KMS-11 (cell line): ENCODE measurements at regions not wholly inside any gene's neighbourhood (a gene's known extent, or its start where the extent isn't known, plus 50 kb on each side); places are given as distances from the start of the nearest gene placed in this dataset.
"Not testable (repeated sequence)": the region's sequence is repeated elsewhere in the genome, so short reads cannot be mapped to it uniquely, and the experiment has no call there.

ENCODE experiments used
- H2AFZ ChIP-seq: fragments of 200-600 bp; sonication (generic); 2 replicates; pipeline ENCODE4 v1.6.1; 2016; ENCODE audit warnings: antibody characterized with exemption, mixed run types, low read depth
- H3K27ac ChIP-seq: fragments of 200-600 bp; sonication (generic); 2 replicates; pipeline ENCODE4 v1.6.1; 2016; ENCODE audit warnings: mild to moderate bottlenecking, mixed run types
- H3K27me3 ChIP-seq: fragments of 200-600 bp; sonication (generic); 2 replicates; pipeline ENCODE4 v1.6.1; 2017; ENCODE audit warnings: mild to moderate bottlenecking, low read depth, mixed run types, moderate library complexity; ENCODE audit not compliant: insufficient read depth
- H3K36me3 ChIP-seq: fragments of 200-600 bp; sonication (generic); 2 replicates; pipeline ENCODE4 v1.6.1; 2017; ENCODE audit warnings: mild to moderate bottlenecking, mixed run types; ENCODE audit not compliant: insufficient read depth
- H3K4me1 ChIP-seq: fragments of 200-600 bp; sonication (generic); 2 replicates; pipeline ENCODE4 v1.6.1; 2016; ENCODE audit warnings: mild to moderate bottlenecking, low read depth, mixed run types; ENCODE audit not compliant: poor library complexity, severe bottlenecking
- H3K4me2 ChIP-seq: fragments of 200-600 bp; sonication (generic); 2 replicates; pipeline ENCODE4 v1.7.0; 2016; ENCODE audit warnings: mild to moderate bottlenecking, mixed run types
- H3K4me3 ChIP-seq: fragments of 200-600 bp; sonication (generic); IDR thresholded peaks from 2 replicates; pipeline ENCODE4 v1.6.1; 2017; ENCODE audit warnings: low read depth, low read length, mixed read lengths; ENCODE audit not compliant: insufficient read depth
- H3K79me2 ChIP-seq: fragments of 200-600 bp; sonication (generic); 2 replicates; pipeline ENCODE4 v1.6.1; 2016; ENCODE audit warnings: low read depth, mixed run types; ENCODE audit not compliant: insufficient read depth
- H3K9ac ChIP-seq: fragments of 200-600 bp; sonication (generic); 2 replicates; pipeline ENCODE4 v1.6.1; 2016; ENCODE audit warnings: mild to moderate bottlenecking, mixed run types
- H4K20me1 ChIP-seq: fragments of 200-600 bp; sonication (generic); 2 replicates; pipeline ENCODE4 v1.6.1; 2016; ENCODE audit warnings: mild to moderate bottlenecking, mixed run types; ENCODE audit not compliant: insufficient read depth
- TF ChIP-seq, protein P1 (sequence below): fragments of 200-600 bp; sonication (generic); conservative IDR thresholded peaks from 2 replicates; pipeline ENCODE4 v1.6.1; 2017; ENCODE audit warnings: low read depth, mild to moderate bottlenecking, antibody characterized with exemption, low read length, moderate library complexity, mixed read lengths

DNA sequence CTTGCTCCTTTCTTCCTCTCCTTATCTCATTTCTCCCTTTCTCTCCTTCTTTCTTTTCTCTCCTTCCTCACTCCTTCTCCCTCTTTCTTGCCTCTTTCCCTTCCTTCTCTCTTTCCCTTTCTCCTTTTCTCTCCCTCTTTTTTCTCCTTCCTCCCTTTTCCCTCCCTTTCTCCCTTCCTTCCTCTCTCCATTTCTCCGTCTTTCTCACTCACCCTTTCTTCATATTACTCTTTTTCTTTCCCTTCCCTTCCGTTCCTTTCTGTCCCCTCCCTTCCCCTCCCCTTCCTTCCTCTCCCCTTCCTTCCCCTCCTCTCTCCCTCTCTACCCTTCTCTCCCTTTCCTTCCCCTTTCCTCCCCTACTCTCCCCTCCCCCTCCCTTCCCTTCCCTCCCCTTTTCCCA, 240.8 kb downstream of the HS3ST3B1 start:
- Histone ChIP-seq H2AFZ (no peak overlapping the region), H3K36me3 (no peaks in the 10 kb centered on the region), H3K9ac (no peak overlapping the region), H3K4me3 (no peak overlapping the region), H4K20me1 (no peaks in the 10 kb centered on the region), H3K79me2 (no peaks in the 10 kb centered on the region), H3K4me1 (no peaks in the 10 kb centered on the region), H3K27ac (no peak overlapping the region), H3K4me2 (no peak overlapping the region), H3K27me3 (no peaks in the 10 kb centered on the region)
- TF ChIP-seq, protein P1, sequence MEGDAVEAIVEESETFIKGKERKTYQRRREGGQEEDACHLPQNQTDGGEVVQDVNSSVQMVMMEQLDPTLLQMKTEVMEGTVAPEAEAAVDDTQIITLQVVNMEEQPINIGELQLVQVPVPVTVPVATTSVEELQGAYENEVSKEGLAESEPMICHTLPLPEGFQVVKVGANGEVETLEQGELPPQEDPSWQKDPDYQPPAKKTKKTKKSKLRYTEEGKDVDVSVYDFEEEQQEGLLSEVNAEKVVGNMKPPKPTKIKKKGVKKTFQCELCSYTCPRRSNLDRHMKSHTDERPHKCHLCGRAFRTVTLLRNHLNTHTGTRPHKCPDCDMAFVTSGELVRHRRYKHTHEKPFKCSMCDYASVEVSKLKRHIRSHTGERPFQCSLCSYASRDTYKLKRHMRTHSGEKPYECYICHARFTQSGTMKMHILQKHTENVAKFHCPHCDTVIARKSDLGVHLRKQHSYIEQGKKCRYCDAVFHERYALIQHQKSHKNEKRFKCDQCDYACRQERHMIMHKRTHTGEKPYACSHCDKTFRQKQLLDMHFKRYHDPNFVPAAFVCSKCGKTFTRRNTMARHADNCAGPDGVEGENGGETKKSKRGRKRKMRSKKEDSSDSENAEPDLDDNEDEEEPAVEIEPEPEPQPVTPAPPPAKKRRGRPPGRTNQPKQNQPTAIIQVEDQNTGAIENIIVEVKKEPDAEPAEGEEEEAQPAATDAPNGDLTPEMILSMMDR: no peak

DNA sequence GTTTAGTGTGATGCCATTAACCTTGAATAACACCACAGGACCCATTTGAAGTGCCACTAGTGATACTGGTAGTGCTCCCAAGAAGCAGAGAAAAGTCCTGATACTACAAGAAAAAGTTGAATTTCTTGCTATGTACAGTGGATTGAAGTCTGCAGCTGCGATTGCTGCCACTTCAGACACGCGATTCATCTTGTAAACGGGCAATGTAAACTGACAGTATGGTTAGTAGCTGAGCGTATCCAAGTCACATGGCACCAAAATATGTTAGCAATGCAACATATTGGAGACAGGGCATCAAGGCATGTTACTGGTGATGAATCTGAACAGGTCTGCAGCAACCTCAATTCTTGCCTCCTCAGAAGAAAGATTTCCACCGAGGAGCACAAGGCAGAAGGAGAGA, 238.9 kb downstream of the HS3ST3B1 start:
- H3K36me3 ChIP-seq: no peaks in the 10 kb centered on the region
- TF ChIP-seq, protein P1: no peak
- H4K20me1 ChIP-seq: no peaks in the 10 kb centered on the region
- no peak overlapping the region for H2AFZ ChIP-seq
- no peaks in the 10 kb centered on the region for H3K79me2 ChIP-seq
- no peak overlapping the region for H3K9ac ChIP-seq
- no peak overlapping the region for H3K4me3 ChIP-seq
- no peaks in the 10 kb centered on the region for H3K4me1 ChIP-seq
- no peaks in the 10 kb centered on the region for H3K27me3 ChIP-seq
- no peak overlapping the region for H3K27ac ChIP-seq
- H3K4me2 ChIP-seq: no peak overlapping the region

DNA sequence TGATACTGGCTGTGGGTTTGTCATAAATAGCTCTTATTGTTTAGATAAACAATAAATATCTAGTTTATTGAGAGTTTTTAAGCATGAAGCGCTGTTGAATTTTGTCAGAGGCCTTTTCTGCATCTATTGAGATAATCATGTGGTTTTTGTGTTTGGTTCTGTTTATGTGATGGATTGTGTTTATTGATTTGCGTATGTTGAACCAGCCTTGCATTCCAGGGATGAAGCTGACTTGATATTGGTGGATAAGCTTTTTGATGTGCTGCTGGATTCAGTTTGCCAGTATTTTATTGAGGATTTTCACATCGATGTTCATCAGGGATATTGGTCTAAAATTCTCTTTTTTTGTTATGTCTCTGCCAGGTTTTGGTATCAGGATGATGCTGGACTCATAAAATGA, 231.4 kb downstream of the HS3ST3B1 start:
- H3K79me2 ChIP-seq, H3K27ac ChIP-seq, H3K36me3 ChIP-seq, H4K20me1 ChIP-seq, H3K9ac ChIP-seq, H3K4me1 ChIP-seq, H3K4me3 ChIP-seq, H3K27me3 ChIP-seq, H2AFZ ChIP-seq, H3K4me2 ChIP-seq: not testable (repeated sequence)

DNA sequence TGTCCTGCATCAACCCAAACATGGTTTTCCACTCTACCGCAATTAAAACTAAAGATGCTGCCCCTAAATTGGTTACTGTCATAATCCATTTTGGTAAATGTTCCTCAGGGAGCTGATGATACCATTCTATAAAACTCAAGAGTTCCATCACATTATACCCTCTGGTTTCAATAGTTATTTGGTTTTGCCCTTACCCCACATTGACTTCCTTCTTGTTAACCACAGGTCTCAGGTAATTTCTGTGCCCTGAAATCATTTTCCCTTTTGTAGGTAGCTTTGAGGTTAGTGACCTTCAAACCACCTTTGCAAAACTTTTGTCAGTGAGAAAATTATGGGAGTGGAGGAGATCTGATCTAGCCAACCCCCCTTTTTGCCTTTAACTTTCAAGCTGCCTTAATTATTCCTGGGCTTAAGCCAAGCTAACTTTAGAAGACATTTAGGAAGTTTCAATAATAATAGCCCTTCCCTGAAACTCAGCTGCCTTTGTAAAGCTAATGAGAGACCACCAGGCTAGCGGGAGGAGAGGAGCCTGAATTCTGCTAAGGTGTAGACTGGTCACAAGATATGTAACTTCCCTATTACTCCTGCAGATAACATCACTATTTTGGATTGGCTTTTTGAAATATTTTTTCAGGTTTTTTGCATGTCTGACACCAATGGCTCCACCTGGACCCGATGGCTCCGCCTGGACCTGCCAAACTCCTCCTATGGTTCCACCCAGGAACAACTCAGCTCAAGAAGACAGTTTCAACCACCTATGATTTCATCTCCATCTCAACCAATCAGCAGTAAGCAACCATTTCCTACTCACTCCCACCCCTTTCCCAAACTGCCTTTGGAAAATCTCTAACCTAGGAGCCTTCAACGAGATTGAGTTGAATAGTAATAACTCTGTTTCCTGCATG, 224.9 kb downstream of the HS3ST3B1 start:
- no peaks in the 10 kb centered on the region for H3K36me3 ChIP-seq
- TF ChIP-seq, protein P1: no peak
- no peak overlapping the region for H3K4me2 ChIP-seq
- no peaks in the 10 kb centered on the region for H4K20me1 ChIP-seq
- no peak overlapping the region for H2AFZ ChIP-seq
- no peaks in the 10 kb centered on the region for H3K4me1 ChIP-seq
- H3K27me3 ChIP-seq: no peaks in the 10 kb centered on the region
- no peak overlapping the region for H3K4me3 ChIP-seq
- no peak overlapping the region for H3K9ac ChIP-seq
- no peak overlapping the region for H3K27ac ChIP-seq
- no peaks in the 10 kb centered on the region for H3K79me2 ChIP-seq

DNA sequence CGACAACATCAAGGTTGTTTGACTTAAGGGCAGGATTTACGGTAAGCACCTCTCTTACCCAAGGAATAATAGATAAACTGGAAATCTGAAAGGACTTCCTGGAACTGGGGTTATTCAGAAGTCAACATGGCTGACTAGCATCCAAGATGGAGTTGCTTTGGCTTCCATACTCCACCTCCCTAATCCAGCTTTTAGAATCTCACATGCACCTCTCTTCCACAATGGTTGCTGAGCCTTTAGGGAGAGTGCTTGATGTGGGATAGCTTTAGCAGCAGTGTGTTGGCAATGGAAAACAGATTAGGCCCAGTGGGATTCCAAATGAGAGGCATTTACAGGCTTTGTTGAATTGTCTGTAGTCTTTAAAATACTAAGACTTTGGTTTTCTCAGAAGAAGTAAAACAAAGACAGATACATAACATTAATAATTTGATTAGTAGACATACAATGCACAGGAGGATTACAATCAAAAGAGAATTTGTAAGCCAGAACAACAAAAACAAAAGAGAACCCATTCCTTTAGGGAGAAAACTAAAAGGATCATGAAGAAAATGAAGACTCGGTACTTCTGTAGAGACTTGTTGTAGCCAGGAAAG, 222.0 kb downstream of the HS3ST3B1 start:
- Histone ChIP-seq H3K36me3 (no peaks in the 10 kb centered on the region), H4K20me1 (no peaks in the 10 kb centered on the region), H3K27ac (no peak overlapping the region), H3K4me1 (no peaks in the 10 kb centered on the region), H3K4me3 (no peak overlapping the region), H3K27me3 (no peaks in the 10 kb centered on the region), H3K4me2 (no peak overlapping the region), H3K79me2 (no peaks in the 10 kb centered on the region), H3K9ac (no peak overlapping the region), H2AFZ (no peak overlapping the region)
- TF ChIP-seq, protein P1: no peak

DNA sequence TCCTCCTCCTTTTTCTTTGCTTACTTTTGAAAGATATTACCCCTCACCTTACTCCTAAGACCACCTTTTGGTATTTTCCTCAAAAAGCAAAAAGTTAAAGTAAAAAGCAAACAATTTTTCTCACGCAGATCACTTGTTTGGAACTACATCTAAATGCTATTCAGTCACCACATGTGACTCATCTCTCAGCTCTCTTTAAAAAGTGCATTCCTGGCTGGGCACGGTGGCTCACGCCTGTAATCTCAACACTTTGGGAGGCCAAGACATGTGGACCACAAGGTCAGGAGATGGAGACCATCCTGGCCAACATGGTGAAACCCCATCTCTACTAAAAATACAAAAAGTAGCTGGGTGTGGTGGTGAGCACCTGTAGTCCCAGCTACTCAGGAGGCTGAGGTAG, 218.0 kb downstream of the HS3ST3B1 start:
- H3K4me3 ChIP-seq, H3K4me2 ChIP-seq, H3K79me2 ChIP-seq, H4K20me1 ChIP-seq, H3K4me1 ChIP-seq, H3K9ac ChIP-seq, H2AFZ ChIP-seq, H3K36me3 ChIP-seq, H3K27ac ChIP-seq, H3K27me3 ChIP-seq: not testable (repeated sequence)
